HepG2 (cell line): ENCODE measurements at regions not wholly inside any gene's neighbourhood (a gene's known extent, or its start where the extent isn't known, plus 50 kb on each side); places are given as distances from the start of the nearest gene placed in this dataset.

Source experiments
- AGO2 ChIP-seq: fragments of 200-400 bp; formaldehyde crosslinking; optimal IDR thresholded peaks from 2 replicates; pipeline ENCODE3; 2017; ENCODE audit warnings: mild to moderate bottlenecking, low read depth, low read length, moderate library complexity
- AKAP8 ChIP-seq: sonication (generic); formaldehyde crosslinking; IDR thresholded peaks from 2 replicates; pipeline ENCODE4 v1.5.1; 2020; ENCODE audit warnings: mild to moderate bottlenecking, missing genetic modification reagents
- CCDC6 ChIP-seq: sonication (generic); formaldehyde crosslinking; IDR thresholded peaks from 2 replicates; pipeline ENCODE4 v1.8.1; 2022; ENCODE audit warnings: mild to moderate bottlenecking, missing genetic modification reagents, moderate library complexity
- DRAP1 ChIP-seq: IDR thresholded peaks from 2 replicates; pipeline ENCODE4 v1.6.1; 2016; ENCODE audit warnings: missing genetic modification reagents, missing compliant biosample characterization
- EZH2 ChIP-seq: conservative IDR thresholded peaks from 2 replicates; pipeline ENCODE4 v1.6.1; 2012; ENCODE audit warnings: mild to moderate bottlenecking, low read depth, low read length, moderate library complexity
- GABPB1 ChIP-seq: IDR thresholded peaks from 2 replicates; pipeline ENCODE4 v1.6.1; 2016; ENCODE audit warnings: mild to moderate bottlenecking, missing genetic modification reagents, moderate library complexity, missing compliant biosample characterization
- GFI1 ChIP-seq: sonication (generic); formaldehyde crosslinking; IDR thresholded peaks from 2 replicates; pipeline ENCODE4 v1.5.0; 2020; ENCODE audit warnings: missing genetic modification reagents, mild to moderate bottlenecking, borderline replicate concordance
- HBP1 ChIP-seq: IDR thresholded peaks from 2 replicates; pipeline ENCODE4 v1.6.1; 2016; ENCODE audit warnings: low read depth, control low read depth
- HIVEP1 ChIP-seq: sonication (generic); formaldehyde crosslinking; IDR thresholded peaks from 2 replicates; pipeline ENCODE4 v1.4.0; 2020; ENCODE audit warnings: mild to moderate bottlenecking, missing genetic modification reagents
- HMG20B ChIP-seq: conservative IDR thresholded peaks from 2 replicates; pipeline ENCODE4 v1.6.1; 2016; ENCODE audit warnings: missing genetic modification reagents, missing compliant biosample characterization
- HNF4G ChIP-seq, 2 experiments: sonication (generic) in 1 of 2; formaldehyde crosslinking in 1 of 2; IDR thresholded peaks; 2 replicates each; pipeline versions ENCODE4 v1.4.0 to v1.6.1; 2011 to 2020; ENCODE audit warnings: borderline replicate concordance in 2 of 2, low read depth in 2 of 2, mild to moderate bottlenecking in 2 of 2, low read length in 1 of 2, missing genetic modification reagents in 1 of 2, moderate library complexity in 1 of 2
- HOXA3 ChIP-seq: sonication (generic); formaldehyde crosslinking; IDR thresholded peaks from 2 replicates; pipeline ENCODE4 v1.5.0; 2020; ENCODE audit warnings: missing genetic modification reagents
- IKZF5 ChIP-seq: IDR thresholded peaks from 2 replicates; pipeline ENCODE4 v1.6.1; 2018; ENCODE audit warnings: missing genetic modification reagents, mild to moderate bottlenecking, missing compliant biosample characterization
- MIXL1 ChIP-seq: IDR thresholded peaks from 2 replicates; pipeline ENCODE4 v1.6.1; 2016
- PLRG1 ChIP-seq: fragments of 450-650 bp; conservative IDR thresholded peaks from 2 replicates; pipeline ENCODE4 v1.6.1; 2016
- POGZ ChIP-seq: sonication (generic); formaldehyde crosslinking; IDR thresholded peaks from 2 replicates; pipeline ENCODE4 v1.4.0; 2020; ENCODE audit warnings: mild to moderate bottlenecking, missing genetic modification reagents
- POLR2G ChIP-seq: fragments of 200-400 bp; formaldehyde crosslinking; IDR thresholded peaks from 2 replicates; pipeline ENCODE4 v1.6.1; 2018; ENCODE audit warnings: mild to moderate bottlenecking, low read depth, low read length, moderate library complexity
- REPIN1 ChIP-seq: sonication (generic); formaldehyde crosslinking; IDR thresholded peaks from 2 replicates; pipeline ENCODE4 v1.8.0; 2022; ENCODE audit warnings: missing genetic modification reagents, low read depth, mild to moderate bottlenecking, borderline replicate concordance
- SOX13 ChIP-seq, 3 experiments: fragments of 450-650 bp in 1 of 3; sonication (generic) in 1 of 3; formaldehyde crosslinking in 1 of 3; IDR thresholded peaks in 2 of 3; conservative IDR thresholded peaks in 1 of 3; 2 replicates each; pipeline versions ENCODE4 v1.5.0 to v1.6.1; 2016 to 2020; ENCODE audit warnings: antibody characterized with exemption in 1 of 3, mild to moderate bottlenecking in 1 of 3, missing compliant biosample characterization in 1 of 3, missing genetic modification reagents in 1 of 3, moderate library complexity in 1 of 3
- THAP11 ChIP-seq: IDR thresholded peaks from 2 replicates; pipeline ENCODE4 v1.6.1; 2016; ENCODE audit warnings: missing biosample characterization, missing genetic modification reagents
- TRIM24 ChIP-seq: sonication (generic); formaldehyde crosslinking; IDR thresholded peaks from 2 replicates; pipeline ENCODE4 v1.8.0; 2022; ENCODE audit warnings: mild to moderate bottlenecking, missing genetic modification reagents
- ZKSCAN8 ChIP-seq: IDR thresholded peaks from 2 replicates; pipeline ENCODE4 v1.6.1; 2016; ENCODE audit warnings: borderline replicate concordance, missing genetic modification reagents, missing compliant biosample characterization
- ZMAT3 ChIP-seq: sonication (generic); formaldehyde crosslinking; conservative IDR thresholded peaks from 2 replicates; pipeline ENCODE4 v1.7.0; 2021; ENCODE audit warnings: missing genetic modification reagents
- ZNF317 ChIP-seq: sonication (generic); formaldehyde crosslinking; IDR thresholded peaks from 2 replicates; pipeline ENCODE4 v1.5.0; 2020; ENCODE audit warnings: mild to moderate bottlenecking, missing genetic modification reagents
- ZNF446 ChIP-seq: sonication (generic); formaldehyde crosslinking; IDR thresholded peaks from 2 replicates; pipeline ENCODE4 v1.5.0; 2020; ENCODE audit warnings: mild to moderate bottlenecking, missing genetic modification reagents
- ZNF530 ChIP-seq: sonication (generic); formaldehyde crosslinking; IDR thresholded peaks from 2 replicates; pipeline ENCODE4 v1.5.0; 2020; ENCODE audit warnings: low read depth, mild to moderate bottlenecking, missing genetic modification reagents
- ZNF709 ChIP-seq: sonication (generic); formaldehyde crosslinking; IDR thresholded peaks from 2 replicates; pipeline ENCODE4 v1.5.0; 2020; ENCODE audit warnings: mild to moderate bottlenecking, missing genetic modification reagents
- ZNF878 ChIP-seq: sonication (generic); formaldehyde crosslinking; IDR thresholded peaks from 2 replicates; pipeline ENCODE4 v1.8.1; 2023; ENCODE audit warnings: mild to moderate bottlenecking, missing genetic modification reagents, moderate library complexity

- peak; percentile 64; the same call in 1 of the 2 replicates for TF ChIP-seq GFI1 (CRISPR knock-in tag)
- TF ChIP-seq REPIN1 (CRISPR knock-in tag), result peak; percentile 89
- TF ChIP-seq ZNF709 (CRISPR knock-in tag), result peak; percentile 69; the same call in 1 of the 2 replicates
- peak; percentile 82; the same call in 1 of the 2 replicates for TF ChIP-seq CCDC6
- TF ChIP-seq HMG20B, result no peak; the same call in 1 of the 2 replicates
- 0 out of 2 replicates have a peak, but pooled peaks have one; percentile 72 for TF ChIP-seq HBP1
- peak; percentile 71; the same call in 1 of the 2 replicates for TF ChIP-seq TRIM24 (CRISPR knock-in tag)
- peak; percentile 87 for TF ChIP-seq HOXA3 (CRISPR knock-in tag)
- TF ChIP-seq ZKSCAN8 (CRISPR knock-in tag), result peak; percentile 83; the same call in 1 of the 2 replicates
- 0 out of 2 replicates have a peak, but pooled peaks have one; percentile 68 for TF ChIP-seq ZMAT3 (CRISPR knock-in tag)
- TF ChIP-seq MIXL1 (CRISPR knock-in tag), result no peak
- 0 out of 2 replicates have a peak, but pooled peaks have one; percentile 49 for TF ChIP-seq ZNF446 (CRISPR knock-in tag)
- no peak for TF ChIP-seq ZNF530 (CRISPR knock-in tag)
- TF ChIP-seq HIVEP1, result no peak; the same call in 1 of the 2 replicates
- TF ChIP-seq SOX13 (IDR thresholded peaks at IDR 0.05), result 0 out of 2 replicates have a peak, but pooled peaks have one; percentile 46
- TF ChIP-seq SOX13 (CRISPR knock-in tag; conservative IDR thresholded peaks at IDR 0.05 in 1 of 2, IDR thresholded peaks at IDR 0.05 in 1 of 2), result peak in 1 of 2 experiments; percentile 89; a peak in 2 of 4 replicates
- TF ChIP-seq IKZF5 (CRISPR knock-in tag), result peak; percentile 86; the same call in 1 of the 2 replicates
- TF ChIP-seq THAP11, result peak; percentile 80
- 0 out of 2 replicates have a peak, but pooled peaks have one; percentile 30 for TF ChIP-seq POLR2G
- peak; percentile 93 for TF ChIP-seq ZNF878 (CRISPR knock-in tag)
- TF ChIP-seq ZNF317 (CRISPR knock-in tag), result peak; percentile 57; the same call in 1 of the 2 replicates
- TF ChIP-seq GABPB1, result peak; percentile 52; the same call in 1 of the 2 replicates
- TF ChIP-seq POGZ, result peak; percentile 77
- TF ChIP-seq DRAP1 (CRISPR knock-in tag), result peak; percentile 43; the same call in 1 of the 2 replicates
- no peak for TF ChIP-seq AGO2
- peak; percentile 86 for TF ChIP-seq HNF4G (IDR thresholded peaks at IDR 0.05; ENCODE audit: borderline replicate concordance, low read depth, low read length)
- TF ChIP-seq HNF4G (CRISPR knock-in tag; IDR thresholded peaks at IDR 0.05; ENCODE audit: borderline replicate concordance, low read depth), result no peak
- 0 out of 2 replicates have a peak, but pooled peaks have one; percentile 49 for TF ChIP-seq AKAP8 (CRISPR knock-in tag)
- no peak for TF ChIP-seq PLRG1
- TF ChIP-seq EZH2, result no peak
These were observed 49.7 kb upstream of the CD28 start (continued) for GRCh38 chr2:203656522-203657287.
